Erythroblast (primary cell): ENCODE measurements at regions not wholly inside any gene's neighbourhood (a gene's known extent, or its start where the extent isn't known, plus 50 kb on each side); places are given as distances from the start of the nearest gene placed in this dataset.

Source experiments
- GATA1 ChIP-seq: IDR thresholded peaks from 2 replicates; pipeline ENCODE4 v1.6.1; 2011; ENCODE audit warnings: low read depth, mild to moderate bottlenecking, control low read depth, low read length, moderate library complexity
- POLR2A ChIP-seq: IDR thresholded peaks from 2 replicates; pipeline ENCODE4 v1.6.1; 2011; ENCODE audit warnings: mild to moderate bottlenecking, low read length

DNA sequence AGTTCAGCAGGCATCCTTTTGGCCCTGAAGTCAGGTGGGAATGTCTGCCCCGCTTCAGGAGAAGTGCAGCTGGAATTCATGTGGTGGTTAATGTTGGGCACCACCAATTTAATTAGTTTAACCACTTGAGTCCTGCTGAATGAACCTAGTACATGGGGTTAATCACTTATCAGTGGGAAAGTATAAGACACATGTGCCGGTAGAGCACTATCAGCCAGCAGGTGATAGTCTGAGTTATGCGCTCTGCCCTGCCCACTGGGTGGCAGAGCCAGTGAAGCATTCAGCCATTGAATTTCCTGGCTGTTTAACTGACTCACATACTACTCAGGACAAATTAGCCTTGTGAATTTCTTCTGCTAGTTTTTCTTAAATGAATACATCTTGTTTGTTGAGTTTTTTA lies 789.7 kb upstream of the PRR20A start:
- TF ChIP-seq POLR2A (no peak), GATA1 (no peak)
